ENCODE measurements at regions not wholly inside any gene's neighbourhood (a gene's known extent, or its start where the extent isn't known, plus 50 kb on each side); places are given as distances from the start of the nearest gene placed in this dataset.

DNA sequence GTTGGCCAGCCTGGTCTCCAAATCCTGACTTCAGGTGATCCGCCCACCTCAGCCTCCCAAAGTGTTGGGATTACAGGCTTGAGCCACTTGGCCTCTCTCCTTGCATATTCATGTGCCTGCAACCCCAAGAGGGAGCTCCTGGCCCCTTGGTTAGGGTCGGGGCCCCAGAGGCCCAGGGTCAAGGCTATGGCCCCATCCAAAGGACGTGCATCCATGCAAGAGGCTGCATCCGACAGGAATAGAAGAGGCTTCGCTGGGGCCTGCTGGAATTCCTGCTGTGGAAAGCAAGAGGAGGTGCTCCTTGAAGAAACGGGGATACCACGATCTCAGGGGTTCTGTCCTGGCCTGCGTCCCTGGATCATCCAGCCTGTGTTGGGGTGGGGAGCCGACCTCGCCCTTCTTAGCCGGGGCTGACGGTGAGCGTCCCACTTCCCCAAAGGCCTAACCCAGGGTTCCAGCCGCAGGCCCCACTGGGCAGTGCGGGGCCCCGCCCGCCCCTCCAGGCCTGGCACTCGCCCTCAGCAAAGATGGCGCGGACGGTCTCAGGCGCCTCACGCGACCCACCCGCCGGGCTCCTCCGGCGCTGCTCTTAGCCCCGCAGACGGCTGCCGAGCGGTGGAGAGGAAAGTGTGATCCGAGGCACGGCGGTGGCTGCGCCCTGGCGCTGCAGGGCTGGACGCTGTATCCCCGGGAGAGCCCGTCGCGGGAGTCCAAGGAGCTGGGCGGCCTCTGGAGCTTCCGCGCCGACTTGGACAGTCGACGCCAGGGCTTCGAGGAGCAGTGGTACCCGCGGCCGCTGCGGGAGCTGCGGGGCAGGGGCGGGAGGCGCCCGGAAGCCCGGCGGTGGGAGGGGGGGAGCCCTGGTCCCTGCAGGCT is 54.7 kb downstream of the ZNF727 start:
- H3K9me3 ChIP-seq (ENCODE audit: control insufficient read depth, insufficient read depth, low read depth, low read length): no peaks in the 10 kb centered on the region; the same call in 1 of the 2 replicates
- no peak for ATAC-seq

DNA sequence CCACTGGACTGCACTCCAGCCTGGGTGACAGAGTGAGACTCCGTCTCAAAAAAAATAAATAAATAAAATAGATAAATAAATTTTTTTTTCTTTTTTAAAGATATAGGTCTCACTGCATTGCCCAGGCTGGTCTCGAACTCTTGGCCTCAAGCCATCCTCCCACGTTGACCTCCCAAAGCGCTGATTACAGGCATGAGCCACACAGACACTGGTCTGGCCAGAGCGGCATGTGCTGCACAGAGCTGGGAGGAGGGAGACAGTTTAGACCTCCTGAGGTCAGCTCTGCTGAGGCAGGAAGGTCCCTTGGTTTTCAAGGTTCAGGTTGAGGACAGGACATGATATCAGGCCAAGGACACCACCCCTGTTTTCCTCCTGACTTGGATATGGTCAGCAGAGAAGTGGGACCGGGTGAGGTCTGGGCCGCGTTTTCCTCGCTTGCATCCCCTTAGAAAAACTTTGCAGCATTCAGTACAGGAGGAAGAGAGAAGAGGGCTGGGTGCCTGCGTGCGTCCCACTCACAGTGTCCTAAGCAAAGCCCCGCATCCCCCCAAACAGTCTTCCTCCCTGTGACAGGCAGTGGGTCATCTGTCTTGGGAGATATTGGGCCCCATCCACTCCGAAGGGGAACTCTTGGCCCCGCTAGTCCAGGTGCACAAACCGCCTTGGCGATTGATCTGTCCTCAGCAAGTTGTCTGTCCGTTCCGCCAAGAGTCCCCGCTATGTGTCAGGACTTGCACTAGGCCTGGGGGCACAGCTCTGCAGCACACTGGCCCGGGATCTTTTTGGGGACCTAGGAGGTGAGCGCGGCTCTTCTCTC is 56.1 kb downstream of the ZNF727 start:
- Histone ChIP-seq H3K27me3 (ENCODE audit: control insufficient read depth, insufficient read depth, low read length) (no peaks in the 10 kb centered on the region), H3K27ac (ENCODE audit: low read length) (no peak overlapping the region), H3K4me3 (ENCODE audit: low read depth in 2 of 2, low read length in 2 of 2) (no peak overlapping the region), H3K9me3 (ENCODE audit: control insufficient read depth, insufficient read depth, low read depth, low read length) (no peaks in the 10 kb centered on the region; the same call in 1 of the 2 replicates), H3K4me1 (ENCODE audit: control insufficient read depth, insufficient read depth, low read length) (no peaks in the 10 kb centered on the region), H3K36me3 (ENCODE audit: control insufficient read depth, insufficient read depth, low read length) (no peaks in the 10 kb centered on the region)
- ATAC-seq (no peak), DNase-seq (ENCODE audit: low read depth, low spot score) (no peak)
- ChIA-PET CTCF (no interaction called here), POLR2A (no interaction called here)
- BruUV-seq (replicated peaks): no TSS peak
- TF ChIP-seq, protein P1, sequence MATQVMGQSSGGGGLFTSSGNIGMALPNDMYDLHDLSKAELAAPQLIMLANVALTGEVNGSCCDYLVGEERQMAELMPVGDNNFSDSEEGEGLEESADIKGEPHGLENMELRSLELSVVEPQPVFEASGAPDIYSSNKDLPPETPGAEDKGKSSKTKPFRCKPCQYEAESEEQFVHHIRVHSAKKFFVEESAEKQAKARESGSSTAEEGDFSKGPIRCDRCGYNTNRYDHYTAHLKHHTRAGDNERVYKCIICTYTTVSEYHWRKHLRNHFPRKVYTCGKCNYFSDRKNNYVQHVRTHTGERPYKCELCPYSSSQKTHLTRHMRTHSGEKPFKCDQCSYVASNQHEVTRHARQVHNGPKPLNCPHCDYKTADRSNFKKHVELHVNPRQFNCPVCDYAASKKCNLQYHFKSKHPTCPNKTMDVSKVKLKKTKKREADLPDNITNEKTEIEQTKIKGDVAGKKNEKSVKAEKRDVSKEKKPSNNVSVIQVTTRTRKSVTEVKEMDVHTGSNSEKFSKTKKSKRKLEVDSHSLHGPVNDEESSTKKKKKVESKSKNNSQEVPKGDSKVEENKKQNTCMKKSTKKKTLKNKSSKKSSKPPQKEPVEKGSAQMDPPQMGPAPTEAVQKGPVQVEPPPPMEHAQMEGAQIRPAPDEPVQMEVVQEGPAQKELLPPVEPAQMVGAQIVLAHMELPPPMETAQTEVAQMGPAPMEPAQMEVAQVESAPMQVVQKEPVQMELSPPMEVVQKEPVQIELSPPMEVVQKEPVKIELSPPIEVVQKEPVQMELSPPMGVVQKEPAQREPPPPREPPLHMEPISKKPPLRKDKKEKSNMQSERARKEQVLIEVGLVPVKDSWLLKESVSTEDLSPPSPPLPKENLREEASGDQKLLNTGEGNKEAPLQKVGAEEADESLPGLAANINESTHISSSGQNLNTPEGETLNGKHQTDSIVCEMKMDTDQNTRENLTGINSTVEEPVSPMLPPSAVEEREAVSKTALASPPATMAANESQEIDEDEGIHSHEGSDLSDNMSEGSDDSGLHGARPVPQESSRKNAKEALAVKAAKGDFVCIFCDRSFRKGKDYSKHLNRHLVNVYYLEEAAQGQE (IDR thresholded peaks at IDR 0.05; ENCODE audit: insufficient read depth in 1 of 2, low read depth in 2 of 2, low read length in 1 of 2): no peak
- no peak for TF ChIP-seq TCF7L2 (IDR thresholded peaks at IDR 0.05; ENCODE audit: low read depth, low read length)
- intact Hi-C loops (cut with micrococcal nuclease; ENCODE audit: unreplicated experiment): no loop called here
- in situ Hi-C loops (cut with HindIII; ENCODE audit: low pct_unique_long_range_greater_than_20kb, low sequenced_read_pairs): no loop called here

More for the DNA sequence above, 54.7 kb downstream of the ZNF727 start:
- ChIA-PET POLR2A (no interaction called here), CTCF (no interaction called here)
- no peak for DNase-seq (ENCODE audit: low read depth, low spot score)
- Histone ChIP-seq H3K4me3 (ENCODE audit: low read depth in 2 of 2, low read length in 2 of 2) (no peak overlapping the region), H3K27me3 (ENCODE audit: control insufficient read depth, insufficient read depth, low read length) (no peaks in the 10 kb centered on the region), H3K4me1 (ENCODE audit: control insufficient read depth, insufficient read depth, low read length) (no peaks in the 10 kb centered on the region), H3K36me3 (ENCODE audit: control insufficient read depth, insufficient read depth, low read length) (no peaks in the 10 kb centered on the region), H3K27ac (ENCODE audit: low read length) (no peak overlapping the region)
- no TSS peak for BruUV-seq (replicated peaks)
- TF ChIP-seq, protein P1 (IDR thresholded peaks at IDR 0.05; ENCODE audit: insufficient read depth in 1 of 2, low read depth in 2 of 2, low read length in 1 of 2): no peak
- TF ChIP-seq SIN3A (IDR thresholded peaks at IDR 0.05; ENCODE audit: borderline replicate concordance, insufficient read depth, low read depth, low read length) (no peak), TCF7L2 (IDR thresholded peaks at IDR 0.05; ENCODE audit: low read depth, low read length) (no peak), POLR2AphosphoS5 (IDR thresholded peaks at IDR 0.05; ENCODE audit: low read depth, low read length) (no peak)
- TF ChIP-seq, protein P2, sequence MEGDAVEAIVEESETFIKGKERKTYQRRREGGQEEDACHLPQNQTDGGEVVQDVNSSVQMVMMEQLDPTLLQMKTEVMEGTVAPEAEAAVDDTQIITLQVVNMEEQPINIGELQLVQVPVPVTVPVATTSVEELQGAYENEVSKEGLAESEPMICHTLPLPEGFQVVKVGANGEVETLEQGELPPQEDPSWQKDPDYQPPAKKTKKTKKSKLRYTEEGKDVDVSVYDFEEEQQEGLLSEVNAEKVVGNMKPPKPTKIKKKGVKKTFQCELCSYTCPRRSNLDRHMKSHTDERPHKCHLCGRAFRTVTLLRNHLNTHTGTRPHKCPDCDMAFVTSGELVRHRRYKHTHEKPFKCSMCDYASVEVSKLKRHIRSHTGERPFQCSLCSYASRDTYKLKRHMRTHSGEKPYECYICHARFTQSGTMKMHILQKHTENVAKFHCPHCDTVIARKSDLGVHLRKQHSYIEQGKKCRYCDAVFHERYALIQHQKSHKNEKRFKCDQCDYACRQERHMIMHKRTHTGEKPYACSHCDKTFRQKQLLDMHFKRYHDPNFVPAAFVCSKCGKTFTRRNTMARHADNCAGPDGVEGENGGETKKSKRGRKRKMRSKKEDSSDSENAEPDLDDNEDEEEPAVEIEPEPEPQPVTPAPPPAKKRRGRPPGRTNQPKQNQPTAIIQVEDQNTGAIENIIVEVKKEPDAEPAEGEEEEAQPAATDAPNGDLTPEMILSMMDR (IDR thresholded peaks at IDR 0.05): no peak
- in situ Hi-C loops (cut with HindIII; ENCODE audit: low pct_unique_long_range_greater_than_20kb, low sequenced_read_pairs) (no loop called here), intact Hi-C loops (cut with micrococcal nuclease; ENCODE audit: unreplicated experiment) (loop anchor here (10.0 kb wide), 1 partner anchor 55 kb away; no protein-coding TSS in a partner anchor)

Measured in Panc1 (cell line).